Sigmoid colon (tissue), 6 donors: ENCODE measurements at regions not wholly inside any gene's neighbourhood (a gene's known extent, or its start where the extent isn't known, plus 50 kb on each side); places are given as distances from the start of the nearest gene placed in this dataset.

Source experiments
- DNase-seq: peaks from one replicate; pipeline ENCODE4 v3.0.0-alpha.2; 2019
- H3K27ac ChIP-seq, 4 donors: fragments of 200-600 bp; sonication (generic); one replicate each; pipeline ENCODE4 v1.5.1; 2016 to 2019; ENCODE audit warnings: mild to moderate bottlenecking in 1 of 4
- H3K27me3 ChIP-seq, 3 donors: fragments of 200-600 bp; sonication (generic); one replicate each; pipeline ENCODE4 v1.5.1; 2019; ENCODE audit warnings: mild to moderate bottlenecking in 1 of 3
- H3K36me3 ChIP-seq, 4 donors: fragments of 200-600 bp; sonication (generic); one replicate each; pipeline ENCODE4 v1.5.1; 2016 to 2019
- H3K4me1 ChIP-seq, 4 donors: fragments of 200-600 bp; sonication (generic); one replicate each; pipeline ENCODE4 v1.5.1; 2017 to 2019
- H3K4me3 ChIP-seq, 4 donors: fragments of 200-600 bp; sonication (generic); one replicate each; pipeline ENCODE4 v1.5.1; 2017 to 2019; ENCODE audit warnings: mild to moderate bottlenecking in 2 of 4, moderate library complexity in 1 of 4
- H3K9me3 ChIP-seq, 4 donors: fragments of 200-600 bp in 3 of 4; sonication (generic) in 3 of 4; one replicate each; pipeline versions ENCODE4 v1.5.1 to v1.6.1; 2013 to 2019
- CTCF ChIP-seq, 4 experiments: fragments of 450-650 bp in 3 of 4; fragments of 200-600 bp in 1 of 4; IDR thresholded peaks; one replicate each; pipeline ENCODE4 v1.5.1; 2016 to 2019; ENCODE audit warnings: antibody characterized with exemption in 4 of 4, mild to moderate bottlenecking in 3 of 4, moderate library complexity in 2 of 4
- EP300 ChIP-seq, 4 donors: sonication (generic); formaldehyde crosslinking; IDR thresholded peaks; one replicate each; pipeline ENCODE4 v1.6.1; 2017; ENCODE audit warnings: antibody characterized with exemption in 4 of 4
- POLR2A ChIP-seq, 2 donors: fragments of 450-650 bp; IDR thresholded peaks; one replicate each; pipeline ENCODE4 v1.6.1; 2016; ENCODE audit warnings: antibody characterized with exemption in 2 of 2, mild to moderate bottlenecking in 2 of 2, moderate library complexity in 2 of 2
- POLR2AphosphoS5 ChIP-seq, 4 donors: sonication (generic); formaldehyde crosslinking; IDR thresholded peaks; one replicate each; pipeline ENCODE4 v1.6.1; 2017; ENCODE audit warnings: antibody characterized with exemption in 4 of 4
- WGBS, 2 donors: extraction: QIAGEN DNeasy Blood & Tissue Kit; methylation state at CpG; one replicate each; pipeline ENCODE4 v1.1.7; 2013; 5-methylcytosine and 5-hydroxymethylcytosine counted together
- intact Hi-C: fragments of 100-400 bp; cut with DNase I; formaldehyde crosslinking; loops from one replicate; pipeline ENCODE4 v1.15.1; 2023
- donor health status: healthy with polysubstance abuse.
- donor health status: healthy.

GRCh38 chr4:81792521-81792920, 320.8 kb upstream of the RASGEF1B start:
- Histone ChIP-seq H3K27me3 (no peaks in the 10 kb centered on the region), H3K27ac (no peak overlapping the region), H3K9me3 (no peaks in the 10 kb centered on the region), H3K4me3 (no peak overlapping the region), H3K4me1 (no peaks in the 10 kb centered on the region), H3K36me3 (no peaks in the 10 kb centered on the region)
- no peak for DNase-seq
- intact Hi-C loops = no loop called here
- TF ChIP-seq POLR2AphosphoS5 (IDR thresholded peaks at IDR 0.05) (no peak), POLR2A (IDR thresholded peaks at IDR 0.05) (no peak), CTCF (IDR thresholded peaks at IDR 0.05) (no peak), EP300 (IDR thresholded peaks at IDR 0.05) (no peak)

- Histone ChIP-seq H3K4me3 (no peak overlapping the region), H3K4me1 (peaks cover 0 to 12% (median 5%) of the 10 kb centered on the region in 4 donors), H3K36me3 (no peaks in the 10 kb centered on the region), H3K9me3 (no peaks in the 10 kb centered on the region), H3K27ac (no peak overlapping the region), H3K27me3 (no peaks in the 10 kb centered on the region)
- intact Hi-C loops = no loop called here
- no peak for DNase-seq
- WGBS, 2 donors = 44 to 45% methylated on average over 2 of the region's 2 CpGs
- TF ChIP-seq POLR2AphosphoS5 (IDR thresholded peaks at IDR 0.05) = no peak
- no peak for TF ChIP-seq EP300 (IDR thresholded peaks at IDR 0.05)
- no peak for TF ChIP-seq CTCF (IDR thresholded peaks at IDR 0.05)
- no peak for TF ChIP-seq POLR2A (IDR thresholded peaks at IDR 0.05)
Measured at GRCh38 chr4:81790477-81790876, 318.8 kb upstream of the RASGEF1B start.

GRCh38 chr4:81789741-81790399, 318.2 kb upstream of the RASGEF1B start:
- intact Hi-C loops = no loop called here
- WGBS, 2 donors = 79 to 88% methylated on average over 5 of the region's 5 CpGs
- Histone ChIP-seq H3K27ac (no peak overlapping the region), H3K4me1 (peaks cover 0 to 12% (median 5%) of the 10 kb centered on the region in 4 donors), H3K4me3 (no peak overlapping the region), H3K36me3 (no peaks in the 10 kb centered on the region), H3K27me3 (no peaks in the 10 kb centered on the region), H3K9me3 (no peaks in the 10 kb centered on the region)
- no peak for TF ChIP-seq EP300 (IDR thresholded peaks at IDR 0.05)
- TF ChIP-seq CTCF (IDR thresholded peaks at IDR 0.05) = no peak
- TF ChIP-seq POLR2AphosphoS5 (IDR thresholded peaks at IDR 0.05) = no peak
- no peak for TF ChIP-seq POLR2A (IDR thresholded peaks at IDR 0.05)
- DNase-seq = no peak

- no peak for DNase-seq
- Histone ChIP-seq H3K9me3 (no peaks in the 10 kb centered on the region), H3K27ac (no peak overlapping the region), H3K4me1 (peaks cover 0 to 12% (median 5%) of the 10 kb centered on the region in 4 donors), H3K4me3 (no peak overlapping the region), H3K27me3 (no peaks in the 10 kb centered on the region), H3K36me3 (no peaks in the 10 kb centered on the region)
- no peak for TF ChIP-seq CTCF (IDR thresholded peaks at IDR 0.05)
- TF ChIP-seq POLR2AphosphoS5 (IDR thresholded peaks at IDR 0.05) = no peak
- TF ChIP-seq POLR2A (IDR thresholded peaks at IDR 0.05) = no peak
- no peak for TF ChIP-seq EP300 (IDR thresholded peaks at IDR 0.05)
- intact Hi-C loops = no loop called here
Measured at GRCh38 chr4:81789158-81789557, 317.5 kb upstream of the RASGEF1B start.

GRCh38 chr4:81786766-81787165, 315.1 kb upstream of the RASGEF1B start:
- H3K36me3 ChIP-seq = no peaks in the 10 kb centered on the region
- WGBS, 2 donors = 89% methylated on average over 1 of the region's 1 CpG
- intact Hi-C loops = no loop called here
- no peak for DNase-seq
- TF ChIP-seq CTCF (IDR thresholded peaks at IDR 0.05) = no peak
- TF ChIP-seq POLR2A (IDR thresholded peaks at IDR 0.05) = no peak
- TF ChIP-seq POLR2AphosphoS5 (IDR thresholded peaks at IDR 0.05) = no peak
- TF ChIP-seq EP300 (IDR thresholded peaks at IDR 0.05) = no peak
- no peaks in the 10 kb centered on the region for H3K9me3 ChIP-seq
- peaks cover 0 to 12% (median 5%) of the 10 kb centered on the region in 4 donors for H3K4me1 ChIP-seq
- no peak overlapping the region for H3K4me3 ChIP-seq
- no peaks in the 10 kb centered on the region for H3K27me3 ChIP-seq
- no peak overlapping the region for H3K27ac ChIP-seq
